ENCODE measurements at regions not wholly inside any gene's neighbourhood (a gene's known extent, or its start where the extent isn't known, plus 50 kb on each side); places are given as distances from the start of the nearest gene placed in this dataset.

DNA sequence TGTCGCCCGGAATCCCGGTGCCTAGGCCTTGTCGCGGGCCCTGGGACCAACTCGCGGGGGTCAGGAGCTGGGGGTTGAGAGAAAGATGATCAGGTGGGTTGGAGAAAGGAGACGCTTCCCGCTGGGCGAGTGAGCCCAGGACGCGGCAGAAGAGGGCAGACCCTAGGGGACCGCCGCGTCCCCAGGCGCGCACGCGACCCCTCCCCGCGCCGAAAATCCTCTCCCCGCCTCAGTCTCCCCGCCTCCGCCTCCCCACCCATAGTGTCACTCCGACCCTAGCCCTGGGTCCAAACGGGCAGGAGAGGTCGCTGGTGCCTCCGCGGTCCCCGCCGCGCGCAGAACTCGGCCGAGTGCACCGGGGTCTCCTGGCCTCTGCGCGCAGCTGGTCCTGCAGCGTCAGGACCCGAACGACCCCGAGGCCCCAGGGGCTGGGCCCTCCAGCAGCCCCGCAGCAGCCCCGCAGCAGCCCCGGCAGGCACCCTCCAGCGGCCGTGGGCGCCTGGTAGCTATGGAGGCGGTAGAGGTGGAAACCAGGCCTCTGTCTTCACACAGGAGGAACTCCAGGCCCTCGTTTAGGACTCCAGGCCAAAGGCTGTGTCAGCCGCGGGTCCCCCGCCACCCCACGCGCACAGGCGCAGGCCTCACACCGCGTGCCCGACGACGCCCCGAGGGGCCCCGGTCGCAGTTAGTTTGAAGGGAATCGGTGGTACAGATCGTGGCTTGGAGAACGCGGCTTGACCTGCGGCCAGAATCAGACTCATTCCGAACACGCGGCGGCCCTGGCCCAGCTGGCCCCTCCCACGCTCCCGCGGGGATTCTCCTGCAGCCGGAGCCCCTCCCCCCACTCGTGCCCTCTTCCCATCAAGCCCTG is 60.1 kb upstream of the EIF5 start:
- ChIA-PET POLR2A (no interaction called here), CTCF (ENCODE audit: low intra/inter-chr PET ratio, low total read pairs) (no interaction called here)
- H3K9ac ChIP-seq (ENCODE audit: insufficient read depth, low read depth, low read length) = no peak overlapping the region
- peaks cover 0 to 1% of the 10 kb centered on the region in 2 experiments; a peak in 1 of 5 replicates for H3K27me3 ChIP-seq (ENCODE audit: control insufficient read depth in 1 of 2, insufficient read depth in 2 of 2, low read length in 2 of 2)
- H3K4me3 ChIP-seq (replicated peaks in 1 of 3; ENCODE audit: insufficient read depth in 1 of 3, low read depth in 2 of 3, low read length in 3 of 3) = no peak overlapping the region
- no peaks in the 10 kb centered on the region for H3K79me2 ChIP-seq (ENCODE audit: insufficient read depth, low read length)
- no peak overlapping the region for H3K4me2 ChIP-seq (ENCODE audit: low read depth, low read length)
- H3K4me1 ChIP-seq (ENCODE audit: insufficient read depth, low read length) = no peaks in the 10 kb centered on the region
- 82% methylated on average over 46 of the region's 79 CpGs for WGBS (ENCODE audit: low lambda C conversion rate)
- FAIRE-seq (no peak), DNase-seq (ENCODE audit: low spot score) (no peak), ATAC-seq (no peak; the same call in 2 of the 3 replicates)
- intact Hi-C loops (cut with micrococcal nuclease; ENCODE audit: unreplicated experiment) (no loop called here), in situ Hi-C loops (cut with HindIII; ENCODE audit: extremely low pct_ligation_motif_present, low pct_unique_long_range_greater_than_20kb) (no loop called here)
- no peak overlapping the region for H2AFZ ChIP-seq (ENCODE audit: low read length)
- no peak for TF ChIP-seq SATB2 (CRISPR knock-in tag; IDR thresholded peaks at IDR 0.05)
- TF ChIP-seq ZNF792 (CRISPR knock-in tag; IDR thresholded peaks at IDR 0.05) = no peak
- TF ChIP-seq, protein P1, sequence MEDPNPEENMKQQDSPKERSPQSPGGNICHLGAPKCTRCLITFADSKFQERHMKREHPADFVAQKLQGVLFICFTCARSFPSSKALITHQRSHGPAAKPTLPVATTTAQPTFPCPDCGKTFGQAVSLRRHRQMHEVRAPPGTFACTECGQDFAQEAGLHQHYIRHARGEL (CRISPR knock-in tag; IDR thresholded peaks at IDR 0.05) = no peak
- TF ChIP-seq, protein P2, sequence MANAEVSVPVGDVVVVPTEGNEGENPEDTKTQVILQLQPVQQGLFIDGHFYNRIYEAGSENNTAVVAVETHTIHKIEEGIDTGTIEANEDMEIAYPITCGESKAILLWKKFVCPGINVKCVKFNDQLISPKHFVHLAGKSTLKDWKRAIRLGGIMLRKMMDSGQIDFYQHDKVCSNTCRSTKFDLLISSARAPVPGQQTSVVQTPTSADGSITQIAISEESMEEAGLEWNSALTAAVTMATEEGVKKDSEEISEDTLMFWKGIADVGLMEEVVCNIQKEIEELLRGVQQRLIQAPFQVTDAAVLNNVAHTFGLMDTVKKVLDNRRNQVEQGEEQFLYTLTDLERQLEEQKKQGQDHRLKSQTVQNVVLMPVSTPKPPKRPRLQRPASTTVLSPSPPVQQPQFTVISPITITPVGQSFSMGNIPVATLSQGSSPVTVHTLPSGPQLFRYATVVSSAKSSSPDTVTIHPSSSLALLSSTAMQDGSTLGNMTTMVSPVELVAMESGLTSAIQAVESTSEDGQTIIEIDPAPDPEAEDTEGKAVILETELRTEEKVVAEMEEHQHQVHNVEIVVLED (CRISPR knock-in tag; IDR thresholded peaks at IDR 0.05; ENCODE audit: borderline replicate concordance) = no peak
- no peak for TF ChIP-seq KLF15 (CRISPR knock-in tag; IDR thresholded peaks at IDR 0.05; ENCODE audit: borderline replicate concordance)
- TF ChIP-seq, protein P3, sequence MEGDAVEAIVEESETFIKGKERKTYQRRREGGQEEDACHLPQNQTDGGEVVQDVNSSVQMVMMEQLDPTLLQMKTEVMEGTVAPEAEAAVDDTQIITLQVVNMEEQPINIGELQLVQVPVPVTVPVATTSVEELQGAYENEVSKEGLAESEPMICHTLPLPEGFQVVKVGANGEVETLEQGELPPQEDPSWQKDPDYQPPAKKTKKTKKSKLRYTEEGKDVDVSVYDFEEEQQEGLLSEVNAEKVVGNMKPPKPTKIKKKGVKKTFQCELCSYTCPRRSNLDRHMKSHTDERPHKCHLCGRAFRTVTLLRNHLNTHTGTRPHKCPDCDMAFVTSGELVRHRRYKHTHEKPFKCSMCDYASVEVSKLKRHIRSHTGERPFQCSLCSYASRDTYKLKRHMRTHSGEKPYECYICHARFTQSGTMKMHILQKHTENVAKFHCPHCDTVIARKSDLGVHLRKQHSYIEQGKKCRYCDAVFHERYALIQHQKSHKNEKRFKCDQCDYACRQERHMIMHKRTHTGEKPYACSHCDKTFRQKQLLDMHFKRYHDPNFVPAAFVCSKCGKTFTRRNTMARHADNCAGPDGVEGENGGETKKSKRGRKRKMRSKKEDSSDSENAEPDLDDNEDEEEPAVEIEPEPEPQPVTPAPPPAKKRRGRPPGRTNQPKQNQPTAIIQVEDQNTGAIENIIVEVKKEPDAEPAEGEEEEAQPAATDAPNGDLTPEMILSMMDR (CRISPR knock-in tag; IDR thresholded peaks at IDR 0.05) = no peak
- no peak for TF ChIP-seq RCOR2 (CRISPR knock-in tag; IDR thresholded peaks at IDR 0.05)
- TF ChIP-seq, protein P4, sequence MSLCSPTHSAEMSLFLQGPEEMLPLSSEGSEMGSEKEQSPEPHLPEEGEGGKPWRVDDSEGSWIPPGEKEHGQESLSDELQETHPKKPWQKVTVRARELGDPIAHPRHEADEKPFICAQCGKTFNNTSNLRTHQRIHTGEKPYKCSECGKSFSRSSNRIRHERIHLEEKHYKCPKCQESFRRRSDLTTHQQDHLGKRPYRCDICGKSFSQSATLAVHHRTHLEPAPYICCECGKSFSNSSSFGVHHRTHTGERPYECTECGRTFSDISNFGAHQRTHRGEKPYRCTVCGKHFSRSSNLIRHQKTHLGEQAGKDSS (CRISPR knock-in tag; IDR thresholded peaks at IDR 0.05; ENCODE audit: borderline replicate concordance, low read depth) = no peak
- no peak for TF ChIP-seq U2AF1 (optimal IDR thresholded peaks at IDR 0.05; ENCODE audit: low read depth, low read length)
- TF ChIP-seq HDAC6 (IDR thresholded peaks at IDR 0.05; ENCODE audit: low read depth, low read length) = no peak
- BruUV-seq (replicated peaks) = no TSS peak
- no peaks in the 10 kb centered on the region for H3K9me3 ChIP-seq (ENCODE audit: low read length)
- no peaks in the 10 kb centered on the region for H3K36me3 ChIP-seq (replicated peaks in 1 of 2; ENCODE audit: control insufficient read depth in 1 of 2, insufficient read depth in 2 of 2, low read length in 2 of 2)
- H4K20me1 ChIP-seq (ENCODE audit: insufficient read depth, low read length) = no peaks in the 10 kb centered on the region
- no peak overlapping the region for H3K27ac ChIP-seq (ENCODE audit: extremely low read length, insufficient read depth, low read length)

Data from HepG2 (cell line).